ENCODE measurements at regions not wholly inside any gene's neighbourhood (a gene's known extent, or its start where the extent isn't known, plus 50 kb on each side); places are given as distances from the start of the nearest gene placed in this dataset.

DNA sequence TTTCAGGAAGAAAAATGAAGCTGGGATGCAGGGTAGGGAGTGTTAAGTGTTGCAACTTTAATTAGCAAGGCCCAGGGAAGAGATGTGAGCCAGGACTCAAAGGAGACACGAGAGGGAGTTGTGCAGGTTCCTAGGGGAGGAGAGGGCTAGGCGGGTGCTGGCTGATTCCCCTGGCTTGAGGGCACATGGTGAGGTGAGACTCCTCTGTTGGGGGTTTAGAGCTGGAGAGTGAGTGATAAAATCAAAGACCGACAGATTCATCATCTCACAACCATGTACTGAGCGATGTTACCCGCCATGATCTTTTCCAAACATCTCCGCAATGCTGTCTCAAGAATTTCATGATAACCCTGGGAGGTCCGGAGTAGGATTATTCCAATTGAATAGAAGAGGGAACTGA, 161.8 kb upstream of the CSF3R start:
- DNase-seq (ENCODE audit: low spot score): no peak

DNA sequence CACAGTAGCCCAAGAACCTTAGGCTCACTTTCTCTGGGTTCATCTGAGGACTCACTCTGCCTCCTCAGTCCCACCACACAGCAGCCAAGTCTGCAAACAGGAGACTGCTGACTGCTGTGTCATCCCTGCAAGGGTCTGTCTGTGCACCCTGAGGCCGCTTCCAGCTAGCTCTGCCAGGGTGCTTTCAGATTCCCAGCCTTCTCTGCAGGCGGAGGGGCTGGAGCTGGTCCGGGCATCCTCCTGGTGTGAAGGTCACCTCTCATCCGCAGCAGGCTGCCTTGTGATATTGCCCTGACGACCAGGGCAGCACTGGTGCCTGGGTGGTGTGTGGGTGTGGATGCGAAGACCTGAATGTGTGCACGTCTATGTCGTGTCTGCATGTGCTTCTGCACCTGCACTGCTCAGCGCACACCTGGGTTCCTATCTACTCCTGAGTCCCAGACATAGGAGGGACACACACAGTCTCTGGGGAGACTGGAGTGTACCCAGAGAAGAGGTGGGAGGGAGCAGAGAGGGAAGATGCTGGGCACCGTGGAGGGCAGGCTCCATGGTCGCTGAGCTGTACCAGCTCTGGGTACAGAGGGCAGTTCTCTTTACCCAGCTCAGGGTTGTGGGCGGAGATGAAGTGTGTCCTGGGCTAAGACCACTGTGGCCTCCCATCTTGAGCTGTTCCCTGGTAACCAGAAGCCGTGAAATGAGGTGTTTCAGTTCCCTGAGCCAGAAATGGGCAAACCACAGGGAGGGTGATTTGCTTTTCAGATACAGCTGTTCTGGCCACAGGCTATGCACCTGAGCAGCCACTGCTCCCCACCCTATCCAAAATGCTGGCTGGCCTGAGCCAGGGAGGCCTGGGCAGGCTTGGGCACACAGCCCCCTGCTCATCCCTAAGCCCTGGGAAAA, 160.9 kb upstream of the CSF3R start:
- no peak for DNase-seq (ENCODE audit: low spot score)

DNA sequence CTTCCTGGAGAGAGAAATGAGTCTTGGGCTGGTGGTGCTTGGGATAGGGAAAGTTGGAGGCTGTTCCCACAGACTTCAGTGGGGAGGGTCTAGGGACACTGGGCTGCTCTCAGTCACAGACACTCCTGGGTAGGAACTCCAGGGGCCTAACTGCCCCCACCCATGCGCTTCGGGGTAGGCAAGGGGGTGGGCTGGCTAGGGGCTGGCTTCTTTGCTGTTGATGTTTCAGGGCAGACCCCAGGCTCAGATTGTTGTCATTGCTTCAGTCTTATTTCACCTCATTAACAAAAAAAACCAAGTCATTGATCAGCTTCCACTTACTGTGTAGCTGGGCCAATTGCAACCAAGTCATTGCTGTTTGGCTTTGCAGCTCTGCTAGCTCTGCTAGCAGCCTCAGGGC, 160.1 kb upstream of the CSF3R start:
- DNase-seq (ENCODE audit: low spot score): no peak

DNA sequence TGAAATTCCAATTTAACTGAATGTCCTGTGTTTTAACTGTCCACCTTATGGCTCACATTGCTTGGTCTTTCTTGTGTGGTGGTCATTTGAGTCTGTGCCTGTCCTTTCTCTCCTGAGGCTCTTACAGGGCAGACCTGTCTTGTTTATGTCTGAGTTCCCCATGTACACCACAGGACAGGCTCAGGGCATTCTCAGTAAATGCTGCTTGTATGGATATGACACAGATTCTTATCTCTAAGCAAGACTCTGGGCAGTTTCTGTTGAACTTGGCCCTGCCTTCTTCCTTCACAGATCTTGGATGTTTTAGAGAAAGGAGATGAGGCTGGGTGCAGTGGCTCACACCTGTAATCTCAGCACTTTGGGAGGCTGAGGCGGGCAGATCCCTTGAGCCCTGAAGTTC, 159.1 kb upstream of the CSF3R start:
- no peak for DNase-seq (ENCODE audit: low spot score)

DNA sequence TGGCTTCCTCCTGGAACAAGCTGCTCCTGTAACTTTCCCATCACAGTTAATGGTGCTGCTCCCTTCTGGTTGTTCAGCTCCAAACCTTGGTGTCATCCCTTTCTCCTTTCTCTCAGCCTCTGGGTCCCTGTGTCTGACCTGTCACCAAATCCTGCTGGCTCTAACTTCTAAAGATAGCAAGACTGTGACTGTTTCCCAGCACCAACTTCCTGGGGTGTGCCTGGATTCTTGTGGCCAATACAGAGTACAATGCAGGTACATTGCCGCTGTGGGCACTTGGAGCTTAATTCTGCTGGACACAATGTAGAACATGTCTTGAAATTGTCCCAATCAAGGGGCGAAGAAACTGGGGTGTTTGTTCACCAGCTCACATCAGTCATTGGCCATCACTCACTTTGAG, 156.7 kb upstream of the CSF3R start:
- DNase-seq (ENCODE audit: low spot score): no peak

DNA sequence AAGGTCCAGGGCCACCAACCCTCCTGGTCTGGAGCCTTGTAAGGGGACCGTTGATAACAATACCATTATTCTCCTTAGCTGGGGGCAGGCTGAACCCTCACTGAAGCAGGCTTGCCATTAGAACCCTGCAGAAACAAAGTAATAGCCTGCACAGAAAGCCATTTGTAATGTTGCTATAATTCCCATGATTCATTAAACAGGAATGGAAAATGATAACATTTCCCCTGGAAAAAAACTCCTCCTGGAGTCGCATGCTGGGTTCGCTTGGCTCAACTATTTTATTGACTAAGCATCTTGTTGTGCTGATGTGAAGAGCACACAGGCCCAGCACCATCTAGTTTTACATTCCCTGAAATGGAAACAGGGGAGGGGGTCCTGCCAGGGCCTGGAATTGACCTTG, 155.6 kb upstream of the CSF3R start:
- no peak for DNase-seq (ENCODE audit: low spot score)

- no peak for DNase-seq (ENCODE audit: low spot score)
These were observed 153.5 kb upstream of the CSF3R start for GRCh38 chr1:36636206-36636605.

GRCh38 chr1:36635284-36635683, 152.6 kb upstream of the CSF3R start:
- no peak for DNase-seq (ENCODE audit: low spot score)

- DNase-seq (ENCODE audit: low spot score): no peak
These were observed 146.1 kb upstream of the CSF3R start for GRCh38 chr1:36628804-36629203.

DNA sequence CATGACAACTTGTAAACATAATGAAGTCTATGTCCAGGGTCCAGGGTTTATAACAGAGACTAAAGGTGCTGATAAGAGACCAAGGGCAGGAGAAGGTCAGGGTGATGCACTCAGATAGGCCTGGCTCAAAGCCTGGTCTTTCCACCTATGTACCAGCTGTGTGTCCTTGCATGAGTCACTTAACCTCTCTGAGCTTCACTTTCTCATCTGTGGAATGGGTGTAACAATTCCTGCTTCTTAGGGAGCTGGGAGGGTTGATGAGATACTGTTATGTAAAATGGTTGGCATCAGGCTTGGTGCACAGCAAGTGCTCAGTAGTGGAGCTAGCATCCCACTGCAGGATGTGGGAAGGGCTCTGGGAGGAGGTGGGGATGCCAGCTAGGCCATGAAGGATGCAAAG, 143.7 kb upstream of the CSF3R start:
- no peak for DNase-seq (ENCODE audit: low spot score)

GRCh38 chr1:36625935-36626310, 143.2 kb upstream of the CSF3R start:
- no peak for DNase-seq (ENCODE audit: low spot score)

DNA sequence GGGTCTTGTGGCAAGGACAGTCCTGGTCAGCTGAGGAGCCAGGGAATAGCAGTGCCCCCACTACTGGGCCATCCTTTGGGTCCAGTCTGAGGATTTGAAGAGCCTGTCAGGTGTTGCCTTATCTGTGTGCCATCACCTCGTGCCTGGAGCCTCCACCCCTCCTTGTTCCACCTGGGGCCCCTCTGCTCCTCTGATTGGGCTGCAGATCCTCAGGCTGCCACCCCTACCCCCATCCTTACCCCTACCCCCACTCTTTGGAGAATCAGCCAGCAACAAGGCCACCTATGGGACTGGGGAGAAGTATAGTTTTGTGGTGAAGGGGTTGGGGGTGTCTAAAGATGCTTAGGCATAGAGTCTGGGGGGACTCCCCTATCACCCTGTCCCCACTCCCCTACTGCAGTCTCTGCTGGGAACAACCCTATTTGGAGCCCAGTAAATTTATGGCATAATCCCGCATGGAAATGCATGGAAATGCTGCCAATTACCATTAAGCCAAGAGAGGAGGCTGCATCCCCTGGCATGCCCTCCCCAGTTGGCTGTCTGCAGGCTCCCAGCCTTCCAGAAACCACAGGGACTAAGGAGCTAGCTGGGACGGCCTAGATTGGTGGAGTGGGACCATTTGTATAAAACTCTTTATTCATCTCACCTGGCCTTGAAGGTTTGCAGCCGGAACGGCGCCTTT, 142.7 kb upstream of the CSF3R start:
- no peak for DNase-seq (ENCODE audit: low spot score)

DNA sequence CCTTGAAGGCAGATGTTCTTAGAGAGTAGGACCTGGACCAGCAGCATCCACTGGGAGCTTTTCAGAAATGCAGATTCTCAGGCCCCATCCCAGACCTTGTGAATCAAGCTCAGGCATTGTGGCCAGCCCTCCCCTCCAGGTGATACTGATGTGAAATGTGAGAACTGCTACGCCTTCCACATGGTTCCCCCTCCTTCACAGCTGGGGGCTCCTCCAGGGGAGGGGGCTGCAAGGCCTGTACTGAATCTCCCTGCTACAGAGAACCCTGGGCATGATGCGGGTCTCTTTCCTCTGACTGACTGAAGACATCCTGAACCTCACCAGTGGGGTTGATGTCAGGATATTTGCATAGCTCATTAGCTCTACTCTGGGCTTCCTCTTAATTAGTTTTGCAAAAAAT, 141.8 kb upstream of the CSF3R start:
- DNase-seq (ENCODE audit: low spot score): no peak

DNA sequence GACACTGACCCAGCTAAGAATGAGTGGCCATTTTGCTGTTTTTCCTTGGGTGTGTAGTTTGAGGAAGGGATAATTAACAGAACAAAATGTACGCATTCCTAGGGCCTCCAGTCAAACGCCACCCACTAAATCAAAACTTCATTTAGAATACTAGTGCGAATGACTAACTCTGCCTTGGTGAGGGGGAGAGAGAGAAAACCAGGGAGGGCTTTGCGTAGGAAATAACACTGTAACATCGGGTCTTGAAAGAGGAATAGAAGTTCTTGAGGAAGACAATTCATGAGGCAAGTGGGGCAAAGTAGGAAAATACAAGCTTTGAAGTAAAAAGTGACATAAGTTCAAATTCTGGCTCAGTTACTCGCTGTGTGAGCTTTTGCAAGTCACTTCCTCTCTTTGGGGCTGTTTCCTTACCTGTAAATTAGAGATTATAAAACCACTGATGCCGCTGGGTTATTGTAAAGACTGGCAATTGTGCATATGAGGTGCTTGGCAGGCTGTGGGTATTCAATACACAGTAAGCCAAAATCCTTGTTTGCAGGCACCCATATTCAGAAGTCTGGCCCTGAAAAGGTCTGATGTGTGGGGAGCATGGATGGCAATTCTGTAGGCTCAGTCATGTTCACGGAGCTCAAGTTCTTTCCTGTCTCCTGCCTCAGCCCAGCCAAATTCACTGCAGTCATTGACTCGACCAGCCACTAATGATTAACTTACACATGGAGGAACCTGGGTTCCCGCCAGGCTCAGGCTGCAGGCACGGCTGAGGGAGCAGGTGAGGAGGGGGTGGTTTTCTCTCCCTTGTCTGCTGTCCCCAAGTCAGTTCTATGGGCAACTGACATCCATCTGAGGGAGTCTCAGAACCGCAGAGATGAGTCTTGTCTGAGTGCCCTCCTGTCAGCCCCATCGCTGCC, 140.3 kb upstream of the CSF3R start:
- no peak for DNase-seq (ENCODE audit: low spot score)

GRCh38 chr1:36621531-36621930, 138.8 kb upstream of the CSF3R start:
- DNase-seq (ENCODE audit: low spot score): no peak

DNA sequence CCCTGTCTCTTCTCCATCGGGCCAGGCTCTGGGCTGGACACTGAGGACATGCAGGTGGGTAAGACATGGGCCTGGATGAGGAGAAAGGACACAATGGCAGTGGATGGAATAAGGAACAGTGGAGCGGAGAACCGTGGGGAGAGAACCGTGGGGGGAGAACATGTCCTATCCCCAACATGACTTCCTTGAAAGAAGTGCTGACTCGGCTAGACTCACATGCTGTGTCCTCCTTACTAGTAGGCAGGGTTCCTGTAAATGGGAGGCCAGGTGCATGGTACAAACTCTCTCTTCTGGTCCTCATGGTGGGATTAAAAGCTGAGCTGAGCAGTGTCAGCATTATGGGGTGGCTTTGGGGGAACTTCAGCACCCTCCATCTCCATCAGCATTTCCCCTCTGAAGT, 137.4 kb upstream of the CSF3R start:
- no peak for DNase-seq (ENCODE audit: low spot score)

DNA sequence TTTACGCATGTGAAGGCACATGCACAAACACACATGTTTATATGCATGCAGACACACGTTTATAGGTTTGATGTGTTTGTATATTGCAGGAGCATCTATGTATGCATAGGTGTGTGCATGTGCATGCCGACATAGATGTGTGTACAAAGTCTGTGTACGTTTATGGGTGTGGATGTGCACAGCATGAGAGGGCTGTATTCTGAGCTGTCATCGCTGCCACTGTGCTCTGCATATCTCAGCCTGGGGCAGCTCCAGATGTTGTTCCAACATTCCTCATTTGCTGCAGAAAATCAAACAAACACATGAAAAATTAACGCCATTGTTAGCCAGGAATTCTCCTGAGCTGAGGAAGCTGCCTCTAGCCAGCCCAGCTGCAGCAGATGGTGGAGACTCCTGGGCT, 132.3 kb upstream of the CSF3R start:
- DNase-seq (ENCODE audit: low spot score): no peak

- DNase-seq (ENCODE audit: low spot score): no peak
These were observed 131.9 kb upstream of the CSF3R start for GRCh38 chr1:36614571-36614970.

- no peak for DNase-seq (ENCODE audit: low spot score)
These were observed 131.0 kb upstream of the CSF3R start for GRCh38 chr1:36613721-36614120.

GRCh38 chr1:36612881-36613280, 130.2 kb upstream of the CSF3R start:
- DNase-seq (ENCODE audit: low spot score): no peak

DNA sequence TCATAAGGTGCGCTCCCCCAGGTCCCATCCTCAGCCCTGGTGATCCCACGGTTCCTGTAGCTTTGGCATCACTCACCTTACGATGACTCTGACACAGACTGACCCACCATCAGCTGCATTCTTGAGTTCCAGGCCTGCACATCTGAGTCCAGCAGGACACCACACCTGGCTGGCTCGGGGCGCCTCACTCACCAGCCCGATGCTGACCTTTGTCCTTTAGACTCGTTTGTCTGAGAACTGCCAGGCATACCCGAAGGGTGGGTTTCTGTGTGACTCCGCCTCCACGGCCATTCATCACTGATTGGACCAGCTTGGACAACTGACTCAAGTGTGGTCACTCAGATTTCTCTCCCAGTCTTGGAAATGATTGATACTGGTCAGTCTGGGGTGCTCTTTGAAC, 129.4 kb upstream of the CSF3R start:
- DNase-seq (ENCODE audit: low spot score): no peak

GRCh38 chr1:36609241-36610027, 126.7 kb upstream of the CSF3R start:
- peak; percentile 68 for DNase-seq (ENCODE audit: low spot score)
